Ishikawa (cell line): ENCODE measurements at regions not wholly inside any gene's neighbourhood (a gene's known extent, or its start where the extent isn't known, plus 50 kb on each side); places are given as distances from the start of the nearest gene placed in this dataset.

Experiments
- CEBPB ChIP-seq: IDR thresholded peaks from 2 replicates; pipeline ENCODE4 v1.6.1; 2012
- CREB1 ChIP-seq: IDR thresholded peaks from 2 replicates; pipeline ENCODE4 v1.6.1; 2012; ENCODE audit warnings: low read depth
- EGR1 ChIP-seq: IDR thresholded peaks from 2 replicates; pipeline ENCODE4 v1.6.1; 2012
- EP300 ChIP-seq: IDR thresholded peaks from 2 replicates; pipeline ENCODE4 v1.6.1; 2012; ENCODE audit warnings: borderline replicate concordance
- FOXM1 ChIP-seq: IDR thresholded peaks from 2 replicates; pipeline ENCODE4 v1.6.1; 2012; ENCODE audit warnings: low read depth, borderline replicate concordance
- MAX ChIP-seq: IDR thresholded peaks from 2 replicates; pipeline ENCODE4 v1.6.1; 2012
- NFIC ChIP-seq: IDR thresholded peaks from 2 replicates; pipeline ENCODE4 v1.6.1; 2012
- RAD21 ChIP-seq: IDR thresholded peaks from 2 replicates; pipeline ENCODE4 v1.6.1; 2012; ENCODE audit warnings: low read depth
- REST ChIP-seq: IDR thresholded peaks from 2 replicates; pipeline ENCODE4 v1.6.1; 2012; ENCODE audit warnings: low read depth, mild to moderate bottlenecking
- TAF1 ChIP-seq: IDR thresholded peaks from 2 replicates; pipeline ENCODE4 v1.6.1; 2012; ENCODE audit warnings: low read depth, mild to moderate bottlenecking
- TCF12 ChIP-seq: IDR thresholded peaks from 2 replicates; pipeline ENCODE4 v1.6.1; 2012; ENCODE audit warnings: low read depth
- TEAD4 ChIP-seq: IDR thresholded peaks from 2 replicates; pipeline ENCODE4 v1.6.1; 2012
- USF1 ChIP-seq: IDR thresholded peaks from 2 replicates; pipeline ENCODE4 v1.6.1; 2012
- YY1 ChIP-seq: IDR thresholded peaks from 2 replicates; pipeline ENCODE4 v1.6.1; 2012; ENCODE audit warnings: low read depth
- ZBTB7A ChIP-seq: IDR thresholded peaks from 2 replicates; pipeline ENCODE4 v1.6.1; 2012; ENCODE audit warnings: low read depth

GRCh38 chr5:54384356-54384933, 71.1 kb upstream of the HSPB3 start:
- TF ChIP-seq CEBPB (no peak), EGR1 (no peak), ZBTB7A (no peak), MAX (no peak), NFIC (no peak), CREB1 (no peak), EP300 (no peak), TCF12 (no peak), TAF1 (no peak), RAD21 (no peak), REST (no peak), FOXM1 (no peak), USF1 (no peak), TEAD4 (no peak), YY1 (no peak)

GRCh38 chr5:54383941-54384340, 71.6 kb upstream of the HSPB3 start:
- no peak for TF ChIP-seq USF1
- TF ChIP-seq CREB1, result no peak
- TF ChIP-seq RAD21, result no peak
- TF ChIP-seq CEBPB, result no peak
- no peak for TF ChIP-seq YY1
- TF ChIP-seq EGR1, result no peak
- TF ChIP-seq REST, result no peak

GRCh38 chr5:54383225-54383901, 72.1 kb upstream of the HSPB3 start:
- TF ChIP-seq CREB1 (no peak), TCF12 (no peak), USF1 (no peak), CEBPB (no peak), RAD21 (no peak), TEAD4 (no peak), ZBTB7A (no peak), MAX (no peak), TAF1 (no peak), YY1 (no peak), NFIC (no peak), EP300 (no peak), FOXM1 (no peak), REST (no peak), EGR1 (no peak)

GRCh38 chr5:54379590-54379989, 69.2 kb upstream of the ARL15 start:
- no peak for TF ChIP-seq RAD21
- no peak for TF ChIP-seq FOXM1
- no peak for TF ChIP-seq TCF12
- TF ChIP-seq EP300, result no peak
- no peak for TF ChIP-seq EGR1
- TF ChIP-seq CEBPB, result no peak
- no peak for TF ChIP-seq ZBTB7A
- TF ChIP-seq TAF1, result no peak
- TF ChIP-seq USF1, result no peak
- no peak for TF ChIP-seq REST
- TF ChIP-seq NFIC, result no peak
- TF ChIP-seq CREB1, result no peak
- no peak for TF ChIP-seq YY1
- no peak for TF ChIP-seq MAX
- no peak for TF ChIP-seq TEAD4
